NCI-H69 (cell line): ENCODE measurements at regions not wholly inside any gene's neighbourhood (a gene's known extent, or its start where the extent isn't known, plus 50 kb on each side); places are given as distances from the start of the nearest gene placed in this dataset.
A peak's percentile ranks its signal among the peaks of the same experiment; 100 is the strongest.
"Not testable (repeated sequence)": the region's sequence is repeated elsewhere in the genome, so short reads cannot be mapped to it uniquely, and the experiment has no call there.

Experiments
- DNase-seq: peaks from one replicate; lab custom pipeline; 2025; lab: John Stamatoyannopoulos, UW

DNA sequence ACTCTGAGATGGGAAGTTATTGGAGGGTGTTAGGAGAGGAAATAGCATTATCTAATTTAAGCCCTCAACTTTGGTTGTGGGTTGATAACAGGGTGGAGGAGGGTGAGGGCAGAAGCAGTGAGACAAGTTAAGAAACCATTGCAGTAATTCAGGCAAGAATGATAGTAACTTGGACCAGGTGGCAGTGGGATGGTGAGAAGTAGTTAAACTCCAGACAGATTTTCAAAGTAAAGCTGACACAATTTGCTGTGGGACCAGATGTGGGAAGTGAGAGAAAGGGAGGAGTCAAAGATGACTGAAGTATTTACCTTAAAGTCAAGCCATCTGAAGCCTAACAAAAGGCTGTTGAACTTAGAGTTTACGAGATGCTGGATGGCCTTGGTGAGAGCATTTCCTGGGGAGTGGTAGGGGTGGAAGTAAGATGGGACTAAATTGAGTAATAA is 163.2 kb upstream of the KLF7 start:
- DNase-seq, result peak; percentile 62

DNA sequence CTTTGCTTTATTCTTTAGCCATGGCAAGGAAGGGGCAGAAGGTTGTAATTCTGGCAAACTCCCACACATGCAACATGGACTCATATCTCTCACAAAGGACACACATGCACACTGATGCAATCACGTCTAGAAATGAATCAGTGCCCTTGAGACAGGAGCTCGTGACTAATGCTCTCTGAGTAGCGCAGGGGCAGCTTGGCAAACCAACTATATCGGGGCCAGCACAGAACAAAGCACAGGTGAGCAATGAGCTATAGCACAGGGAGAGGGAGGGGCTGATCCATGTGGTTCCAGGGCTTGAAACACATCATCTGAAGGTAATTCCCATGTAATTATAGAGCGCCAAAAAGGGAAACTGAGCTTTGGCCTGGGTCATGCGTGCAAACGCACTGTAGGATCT is 165.2 kb upstream of the KLF7 start:
- DNase-seq, result peak; percentile 93

- DNase-seq, result no peak
Measured at GRCh38 chr2:207331674-207332073, 165.9 kb upstream of the KLF7 start.

- DNase-seq, result no peak
Measured at GRCh38 chr2:207332480-207333212, 166.9 kb upstream of the KLF7 start.

DNA sequence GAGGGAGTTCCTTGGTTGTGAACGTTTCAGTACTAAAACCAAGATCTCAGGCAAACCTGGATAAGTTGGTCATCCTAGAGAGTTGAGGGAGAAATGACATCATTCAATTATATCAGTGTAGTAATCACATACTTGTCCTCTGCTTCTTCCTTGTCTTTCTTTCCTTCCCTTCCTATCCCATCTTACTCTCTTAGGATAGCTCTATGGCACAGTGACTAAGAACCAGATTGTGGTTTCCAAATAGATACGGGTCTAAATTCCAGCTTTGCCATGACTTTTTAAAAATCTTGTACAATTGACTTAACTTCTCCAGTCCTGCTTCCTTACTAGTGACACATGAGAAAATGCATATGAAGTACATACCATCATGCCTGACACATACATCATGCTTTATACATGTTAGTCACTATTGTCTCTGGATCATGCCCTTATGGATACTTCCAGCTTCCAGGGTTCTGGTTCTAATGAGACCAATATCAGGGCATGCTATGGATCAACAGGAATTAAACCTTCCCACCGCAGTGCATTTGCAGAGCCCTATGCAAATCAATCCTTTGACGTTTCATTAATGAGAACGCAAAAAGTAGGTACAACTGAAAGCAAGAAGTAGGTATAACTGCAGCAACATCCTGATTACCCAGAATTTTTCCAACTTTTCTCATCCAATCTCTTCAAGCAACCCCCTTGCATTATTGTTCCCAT is 168.0 kb upstream of the KLF7 start:
- no peak for DNase-seq

DNA sequence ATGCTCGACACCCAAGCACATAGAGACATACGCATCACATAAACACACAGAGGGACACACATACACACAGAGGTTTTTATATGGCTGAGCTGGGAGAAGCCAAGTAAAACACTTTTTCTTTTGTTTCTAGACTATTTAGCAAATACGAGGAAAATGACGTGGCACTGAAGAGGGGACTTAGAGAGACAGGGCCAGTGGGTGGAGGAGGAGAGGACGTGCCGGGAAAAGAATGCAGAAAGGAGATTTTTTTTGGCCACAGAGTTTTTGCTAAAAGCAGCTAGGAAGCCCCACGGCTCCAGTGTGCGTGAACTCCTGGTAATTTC is 168.5 kb upstream of the KLF7 start:
- no peak for DNase-seq

DNA sequence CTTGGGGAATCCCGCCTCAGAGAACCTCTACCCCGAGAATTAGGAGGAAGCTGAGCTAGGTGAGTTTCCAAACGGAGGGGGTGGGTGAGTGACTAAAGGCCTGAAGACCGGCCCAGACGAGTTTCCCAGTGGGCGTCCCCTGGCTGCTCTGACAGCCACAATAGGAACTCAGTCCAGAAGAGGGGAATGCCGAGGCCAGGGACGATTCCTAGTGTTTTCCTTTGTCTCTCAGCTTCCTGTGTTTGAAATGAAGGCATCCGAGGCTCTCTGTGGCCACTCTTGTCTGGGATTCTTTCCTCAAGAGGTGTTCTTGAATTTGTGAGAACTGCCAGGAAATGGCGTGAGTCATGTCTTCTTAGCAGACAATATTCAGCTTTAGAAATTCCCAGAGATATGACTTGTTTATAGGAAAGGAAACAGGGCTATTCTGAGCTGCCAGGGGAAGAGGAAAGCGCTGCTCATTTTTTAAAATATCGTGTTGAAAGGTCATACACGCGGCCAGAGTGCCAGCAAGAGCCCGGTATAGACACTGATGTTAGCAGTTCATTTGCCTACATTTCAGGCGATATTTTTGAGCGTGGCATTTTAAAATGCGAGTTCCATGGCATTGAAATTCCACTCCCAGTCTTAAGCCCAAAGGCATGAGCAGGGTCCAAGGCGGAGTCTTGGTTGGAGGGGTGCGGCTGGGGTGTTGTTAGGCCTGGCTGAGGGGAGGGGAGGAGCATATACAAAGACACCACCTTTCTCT is 169.1 kb upstream of the KLF7 start:
- DNase-seq, result peak; percentile 78

DNA sequence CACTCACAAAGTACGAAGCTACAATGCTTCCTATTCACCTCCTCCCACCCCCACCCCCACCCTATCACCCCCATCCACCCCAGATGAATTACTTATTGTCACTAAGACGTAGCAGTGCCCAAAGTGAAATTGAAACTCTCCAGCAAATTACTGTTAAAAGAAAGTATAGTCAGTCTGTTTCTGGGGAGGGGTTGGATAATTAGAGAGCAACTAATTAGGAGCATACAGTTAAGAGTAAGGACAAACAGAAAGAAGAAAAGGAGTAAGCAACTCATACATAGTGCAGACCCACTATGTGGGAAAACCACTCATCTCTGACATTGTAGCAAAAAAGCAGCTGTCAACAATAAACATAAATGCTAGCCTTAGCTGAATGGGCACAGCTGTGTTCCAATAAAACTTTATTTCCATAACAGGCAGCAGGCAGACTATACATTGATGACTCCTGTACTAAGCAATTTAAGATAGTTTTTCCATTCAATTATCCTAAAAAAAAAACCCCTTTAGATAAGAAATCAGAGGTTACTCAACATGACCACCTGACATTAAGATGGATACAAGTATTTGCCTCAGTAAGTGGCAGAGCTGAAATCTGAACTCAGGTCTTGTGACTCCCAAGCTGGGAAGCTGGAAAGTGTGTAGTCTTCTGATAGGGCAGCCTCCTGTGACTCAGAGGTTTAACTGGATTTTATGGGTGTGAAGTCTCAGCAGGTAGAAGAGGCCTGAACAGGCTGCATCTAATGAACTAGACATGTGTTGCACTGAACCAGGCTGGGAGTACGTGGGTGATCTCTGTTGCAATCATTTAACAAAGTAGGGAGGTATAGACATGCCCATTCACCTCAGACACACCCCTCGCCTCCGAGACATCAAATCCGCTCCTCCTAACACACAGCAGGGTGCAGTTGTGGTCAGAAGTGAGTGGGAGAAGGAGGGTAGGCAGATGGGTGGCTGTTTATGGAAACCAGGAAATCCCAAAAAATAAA is 171.8 kb upstream of the KLF7 start:
- DNase-seq, result peak; percentile 94

GRCh38 chr2:207338220-207338607 is 172.5 kb upstream of the KLF7 start:
- DNase-seq, result peak; percentile 74

DNA sequence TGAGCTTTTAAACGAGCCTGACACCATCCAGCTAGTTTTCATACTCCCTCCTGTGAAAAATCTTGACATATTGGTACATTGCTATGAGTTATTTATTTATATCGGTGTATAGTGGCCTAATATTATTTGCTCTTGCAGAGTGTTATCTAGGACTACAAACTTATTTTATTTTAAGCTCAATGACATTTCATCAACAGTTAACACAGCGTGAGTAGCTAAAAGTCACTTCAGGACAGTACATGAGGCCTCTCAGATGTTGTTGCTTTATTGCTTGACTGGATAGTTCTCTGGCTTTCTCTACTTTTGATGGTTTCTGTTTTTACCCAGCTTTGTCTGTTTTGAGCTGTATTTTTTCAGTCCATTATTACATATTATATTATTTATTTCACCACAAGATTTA is 172.9 kb upstream of the KLF7 start:
- no peak for DNase-seq

- no peak for DNase-seq
Measured at GRCh38 chr2:207341112-207341750, 175.5 kb upstream of the KLF7 start.

GRCh38 chr2:207341804-207342203 is 176.1 kb upstream of the KLF7 start:
- peak; percentile 41 for DNase-seq

- DNase-seq, result not testable (repeated sequence)
Measured at GRCh38 chr2:207344596-207345394, 179.0 kb upstream of the KLF7 start.

DNA sequence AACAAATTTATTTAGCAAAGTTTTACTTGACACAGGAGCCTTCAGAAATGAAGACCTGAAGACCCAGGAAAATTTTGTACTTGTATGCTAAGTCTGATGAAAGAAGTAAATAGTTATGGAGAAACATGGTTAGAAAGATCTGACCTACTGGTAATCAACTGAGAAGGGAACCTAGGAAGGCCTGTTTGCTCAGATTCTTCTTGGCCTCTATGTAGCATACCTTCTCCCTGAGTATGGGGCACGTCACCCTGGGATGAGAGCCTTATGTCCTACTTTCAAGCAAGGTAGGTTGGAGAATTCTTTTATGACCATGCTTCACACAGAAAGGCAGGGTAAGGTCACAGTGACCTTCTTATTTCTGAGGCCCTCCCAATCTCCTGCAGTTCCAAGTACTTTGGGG is 178.6 kb upstream of the CREB1 start:
- DNase-seq, result no peak

DNA sequence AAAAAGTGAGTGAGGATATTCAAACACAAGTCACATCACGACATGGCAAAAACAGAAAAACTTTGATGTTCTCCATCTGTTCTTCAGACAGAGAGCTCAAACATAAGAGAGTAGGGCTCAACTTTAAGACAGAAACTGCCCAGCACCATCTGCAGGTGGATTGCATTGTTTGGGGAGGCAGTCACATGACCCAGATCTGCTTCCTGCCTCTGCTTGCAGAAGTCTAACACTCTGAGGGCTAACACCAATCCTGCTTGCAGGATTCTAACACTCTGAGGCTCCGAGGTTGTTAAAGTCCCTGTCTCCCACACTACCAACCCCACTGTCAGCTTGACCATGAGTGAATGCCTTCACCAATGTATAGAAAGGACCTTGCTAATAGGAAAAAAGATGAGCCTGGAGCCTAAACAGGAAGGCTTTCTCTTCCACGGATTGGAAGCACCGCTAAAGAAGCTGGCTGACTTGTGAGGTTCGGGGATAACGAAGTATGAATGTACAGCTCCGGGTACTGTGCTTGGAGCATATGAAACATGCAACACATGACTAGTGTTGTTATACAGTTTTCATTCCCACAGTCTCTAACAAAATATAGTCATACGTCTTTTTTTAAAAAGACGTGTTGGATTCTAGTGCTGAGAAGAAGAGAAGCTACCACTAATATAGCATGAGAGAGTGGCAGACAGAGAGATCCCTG is 176.6 kb upstream of the CREB1 start:
- DNase-seq, result peak; percentile 30

- DNase-seq, result no peak
Measured at GRCh38 chr2:207353836-207354235, 175.9 kb upstream of the CREB1 start.

DNA sequence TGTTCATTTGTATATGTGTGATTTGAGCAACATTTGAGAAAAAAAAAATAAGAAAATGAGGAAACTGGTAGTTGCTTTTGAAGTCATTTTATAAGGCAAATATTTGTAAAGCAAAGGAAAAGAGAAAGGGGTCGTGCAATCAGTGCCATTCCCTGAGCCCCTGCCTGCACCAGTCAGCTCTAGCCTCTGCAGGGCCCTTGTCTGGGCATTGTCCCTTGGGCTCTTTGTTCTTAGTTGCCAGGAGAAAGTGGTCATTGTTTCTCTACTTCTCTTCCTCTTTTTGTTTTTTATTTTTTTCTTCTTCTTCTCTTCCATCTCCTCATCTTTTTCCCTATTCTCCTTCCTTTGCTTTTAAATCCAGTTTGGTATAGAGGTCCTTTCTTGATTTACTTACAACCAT is 175.3 kb upstream of the CREB1 start:
- no peak for DNase-seq

DNA sequence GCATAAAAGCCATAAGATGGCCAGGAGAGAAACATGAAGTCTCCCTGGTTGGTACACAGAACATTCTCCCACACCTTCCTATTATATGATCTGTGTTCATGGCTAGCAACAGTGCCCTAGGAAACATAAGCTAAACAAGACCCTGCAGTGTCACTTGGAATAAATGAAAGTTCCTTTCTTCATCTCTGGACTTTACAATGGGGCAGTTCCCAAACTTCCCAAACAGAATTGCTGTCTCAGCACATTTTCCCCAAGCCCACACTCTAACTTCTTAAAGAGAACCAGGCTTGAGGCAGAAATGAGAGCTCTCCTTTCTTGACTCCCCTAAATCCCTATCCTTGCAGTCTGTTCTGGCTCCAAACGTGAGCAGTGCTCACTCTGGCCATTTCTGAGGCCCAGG is 173.2 kb upstream of the CREB1 start:
- no peak for DNase-seq

- DNase-seq, result no peak
Measured at GRCh38 chr2:207357216-207357615, 172.5 kb upstream of the CREB1 start.

- no peak for DNase-seq
Measured at GRCh38 chr2:207362716-207363115, 167.0 kb upstream of the CREB1 start.
